Endothelial cell of umbilical vein (primary cell): ENCODE measurements at regions not wholly inside any gene's neighbourhood (a gene's known extent, or its start where the extent isn't known, plus 50 kb on each side); places are given as distances from the start of the nearest gene placed in this dataset.

ENCODE experiments used
- BruUV-seq: library from RNA; stranded (reverse); fragments of 400-500 nt; replicated peaks from 2 replicates; lab custom pipeline; 2021; lab: Mats Ljungman, UMichigan
- CTCF ChIA-PET: fragments of 300-600, 350-600 bp; sonication (Branson Sonifier 250); formaldehyde crosslinking; loops from one replicate; lab custom pipeline; 2021; ENCODE audit warnings: antibody characterized with exemption, inconsistent platforms; lab: Charles Lee
- POLR2A ChIA-PET: fragments of 300-600, 350-600 bp; sonication (Branson Sonifier 250); formaldehyde crosslinking; loops from one replicate; lab custom pipeline; 2021; ENCODE audit warnings: antibody characterized with exemption, inconsistent platforms; lab: Charles Lee
- DNase-seq: peaks from one replicate; pipeline ENCODE4 v3.0.0-alpha.2; 2011; ENCODE audit warnings: low read depth, low spot score
- FAIRE-seq: peaks from 2 replicates; lab custom pipeline; 2011; peaks lifted over from hg19 to GRCh38; lab: Jason Lieb, UNC
- H2AFZ ChIP-seq: 2 replicates; pipeline ENCODE4 v1.6.0; 2012; ENCODE audit warnings: low read depth, low read length, control low read depth, inconsistent platforms
- H3K27ac ChIP-seq: 2 replicates; pipeline ENCODE4 v1.5.1; 2011; ENCODE audit warnings: low read depth, mild to moderate bottlenecking, control low read depth, low read length, moderate library complexity; ENCODE audit not compliant: insufficient read depth
- H3K27me3 ChIP-seq, 2 experiments: 2 replicates each; pipeline versions ENCODE4 v1.6.0 to v1.6.1; 2011; ENCODE audit warnings: low read length in 2 of 2, mixed read lengths in 1 of 2; ENCODE audit not compliant: control insufficient read depth in 2 of 2, insufficient read depth in 2 of 2
- H3K36me3 ChIP-seq, 2 experiments: 2 replicates in 1 of 2; 3 replicates in 1 of 2; pipeline ENCODE4 v1.5.1; 2011; ENCODE audit warnings: low read length in 2 of 2, mild to moderate bottlenecking in 1 of 2, moderate library complexity in 1 of 2; ENCODE audit not compliant: control insufficient read depth in 2 of 2, insufficient read depth in 2 of 2; ENCODE audit errors: extremely low read depth in 1 of 2
- H3K4me1 ChIP-seq: 3 replicates; pipeline ENCODE4 v1.5.1; 2011; ENCODE audit warnings: mild to moderate bottlenecking, low read length; ENCODE audit not compliant: control insufficient read depth, insufficient read depth; ENCODE audit errors: extremely low read depth
- H3K4me2 ChIP-seq: 2 replicates; pipeline ENCODE4 v1.6.1; 2011; ENCODE audit warnings: low read length, control low read depth, mixed read lengths; ENCODE audit not compliant: insufficient read depth
- H3K4me3 ChIP-seq, 3 experiments: fragments of 200-600 bp in 1 of 3; sonication (generic), shearing (Covaris generic) in 1 of 3; replicated peaks in 1 of 3; 2 replicates each; pipeline ENCODE4 v1.5.1; 2011 to 2016; ENCODE audit warnings: control low read depth in 3 of 3, low read length in 3 of 3, mild to moderate bottlenecking in 2 of 3, inconsistent platforms in 1 of 3, low read depth in 1 of 3, moderate library complexity in 1 of 3; ENCODE audit not compliant: insufficient read depth in 1 of 3
- H3K79me2 ChIP-seq: 2 replicates; pipeline ENCODE4 v1.6.0; 2012; ENCODE audit warnings: low read length, inconsistent platforms; ENCODE audit not compliant: control insufficient read depth, insufficient read depth
- H3K9ac ChIP-seq: replicated peaks from 2 replicates; pipeline ENCODE3; 2011; ENCODE audit warnings: low read length, control low read depth; ENCODE audit not compliant: insufficient read depth; ENCODE audit errors: extremely low read depth
- H3K9me1 ChIP-seq: replicated peaks from 3 replicates; pipeline ENCODE4 v1.6.0; 2011; ENCODE audit warnings: mild to moderate bottlenecking, low read length; ENCODE audit not compliant: control insufficient read depth, insufficient read depth; ENCODE audit errors: extremely low read depth
- H3K9me3 ChIP-seq: replicated peaks from 2 replicates; pipeline ENCODE4 v1.5.1; 2012; ENCODE audit warnings: low read length, inconsistent platforms; ENCODE audit not compliant: control insufficient read depth, insufficient read depth
- H4K20me1 ChIP-seq: replicated peaks from 2 replicates; pipeline ENCODE3; 2011; ENCODE audit warnings: mild to moderate bottlenecking, low read length; ENCODE audit not compliant: control insufficient read depth, insufficient read depth; ENCODE audit errors: extremely low read depth
- CTCF ChIP-seq, 2 donors: IDR thresholded peaks; 1 replicate in 1 of 2; 2 replicates in 1 of 2; pipeline ENCODE4 v1.5.1; 2011; ENCODE audit warnings: low read length in 2 of 2, mild to moderate bottlenecking in 2 of 2, moderate library complexity in 2 of 2, control low read depth in 1 of 2, inconsistent platforms in 1 of 2, low read depth in 1 of 2; ENCODE audit not compliant: insufficient read depth in 1 of 2; ENCODE audit errors: extremely low read depth in 1 of 2
- FOS ChIP-seq: IDR thresholded peaks from 2 replicates; pipeline ENCODE4 v1.6.1; 2011; ENCODE audit warnings: mild to moderate bottlenecking, low read length, moderate library complexity, borderline replicate concordance; ENCODE audit not compliant: insufficient read depth
- JUN ChIP-seq: IDR thresholded peaks from 2 replicates; pipeline ENCODE4 v1.6.1; 2011; ENCODE audit warnings: borderline replicate concordance, low read depth; ENCODE audit not compliant: insufficient read length, insufficient read depth
- MAX ChIP-seq: IDR thresholded peaks from 2 replicates; pipeline ENCODE4 v1.6.1; 2011; ENCODE audit not compliant: insufficient read depth, insufficient read length
- MYC ChIP-seq: IDR thresholded peaks from one replicate; pipeline ENCODE4 v1.6.1; 2011; ENCODE audit warnings: mild to moderate bottlenecking, low read depth, low read length
- POLR2A ChIP-seq: IDR thresholded peaks from 2 replicates; pipeline ENCODE4 v1.6.1; 2012; ENCODE audit warnings: low read depth, mild to moderate bottlenecking, control low read depth, low read length
- dilution Hi-C: fragments of 300-500 bp; cut with MboI; formaldehyde crosslinking; loops from one replicate; pipeline ENCODE4 v1.15.0; 2019; ENCODE audit warnings: low sequenced_read_pairs; ENCODE audit not compliant: extremely low pct_ligation_motif_present
- intact Hi-C: fragments of 100-400 bp; cut with micrococcal nuclease; formaldehyde crosslinking; loops from one replicate; pipeline ENCODE4 v1.10.0; 2022

- no peaks in the 10 kb centered on the region for H4K20me1 ChIP-seq
- TF ChIP-seq JUN (no peak), FOS (no peak), POLR2A (no peak), MAX (no peak), MYC (no peak), CTCF (IDR thresholded peaks at IDR 0.05; ENCODE audit: extremely low read depth in 1 of 2, insufficient read depth in 1 of 2, low read depth in 1 of 2, low read length in 2 of 2) (no peak)
- dilution Hi-C loops (no loop called here), intact Hi-C loops (no loop called here)
- H3K4me1 ChIP-seq = no peaks in the 10 kb centered on the region
- no peaks in the 10 kb centered on the region for H3K27me3 ChIP-seq
- H3K9me3 ChIP-seq = no peaks in the 10 kb centered on the region
- no peak overlapping the region for H2AFZ ChIP-seq
- no peaks in the 10 kb centered on the region for H3K79me2 ChIP-seq
- FAIRE-seq (no peak), DNase-seq (no peak)
- H3K4me2 ChIP-seq = no peak overlapping the region
- H3K9me1 ChIP-seq = no peaks in the 10 kb centered on the region
- no peak overlapping the region for H3K27ac ChIP-seq
- CTCF ChIA-PET = no interaction called here
- POLR2A ChIA-PET = no interaction called here
- no TSS peak for BruUV-seq
- no peak overlapping the region for H3K9ac ChIP-seq
- no peaks in the 10 kb centered on the region for H3K36me3 ChIP-seq
- no peak overlapping the region for H3K4me3 ChIP-seq
Measured at GRCh38 chr16:8103649-8104289, 486.5 kb downstream of the TMEM114 start.

GRCh38 chr16:8099586-8099985 is 490.7 kb downstream of the TMEM114 start:
- BruUV-seq = no TSS peak
- H3K4me1 ChIP-seq = no peaks in the 10 kb centered on the region
- H3K9me3 ChIP-seq = no peaks in the 10 kb centered on the region
- no peaks in the 10 kb centered on the region for H3K36me3 ChIP-seq
- ChIA-PET CTCF (no interaction called here), POLR2A (no interaction called here)
- no peak for DNase-seq
- no peak for TF ChIP-seq CTCF (IDR thresholded peaks at IDR 0.05; ENCODE audit: extremely low read depth in 1 of 2, insufficient read depth in 1 of 2, low read depth in 1 of 2, low read length in 2 of 2)
- TF ChIP-seq POLR2A = no peak
- no peak overlapping the region for H2AFZ ChIP-seq
- H3K9ac ChIP-seq = no peak overlapping the region
- H3K79me2 ChIP-seq = no peaks in the 10 kb centered on the region
- H3K4me2 ChIP-seq = no peak overlapping the region
- H3K9me1 ChIP-seq = no peaks in the 10 kb centered on the region
- H3K4me3 ChIP-seq = no peak overlapping the region
- intact Hi-C loops (no loop called here), dilution Hi-C loops (no loop called here)
- no peak for FAIRE-seq
- H3K27ac ChIP-seq = no peak overlapping the region
- no peaks in the 10 kb centered on the region for H3K27me3 ChIP-seq
- no peaks in the 10 kb centered on the region for H4K20me1 ChIP-seq
